ENCODE measurements at regions not wholly inside any gene's neighbourhood (a gene's known extent, or its start where the extent isn't known, plus 50 kb on each side); places are given as distances from the start of the nearest gene placed in this dataset.

DNA sequence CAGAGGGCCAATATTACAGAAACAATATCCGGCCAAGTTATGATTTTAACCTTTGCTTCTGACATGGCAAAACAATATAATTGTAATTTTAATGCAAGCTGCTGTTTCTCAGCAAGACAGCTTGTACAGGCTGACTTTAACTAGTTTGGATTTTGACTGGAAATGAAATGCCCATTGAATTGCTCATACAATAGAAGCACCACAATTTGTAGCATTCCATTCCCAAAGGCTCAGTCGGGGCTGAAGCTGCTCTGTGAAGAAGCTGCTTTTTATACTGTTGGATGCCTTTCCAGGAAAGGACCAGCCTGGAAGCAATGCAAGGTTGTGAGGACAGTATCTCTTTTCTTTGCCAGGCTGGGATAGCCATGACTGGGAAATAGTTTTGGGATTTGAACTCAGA, 677.0 kb upstream of the FANCL start:
- ATAC-seq (ENCODE audit: poor library complexity) (no peak), DNase-seq (no peak)
- H3K27me3 Mint-ChIP-seq: no peaks in the 10 kb centered on the region
- H3K36me3 ChIP-seq (ENCODE audit: insufficient read depth, low read length): no peaks in the 10 kb centered on the region
- no peak overlapping the region for H3K27ac ChIP-seq (ENCODE audit: low read depth in 1 of 2, low read length in 2 of 2)
- H3K4me1 ChIP-seq (ENCODE audit: insufficient read depth, low read length): no peaks in the 10 kb centered on the region
- no peaks in the 10 kb centered on the region for H3K9me3 Mint-ChIP-seq
- TF ChIP-seq, protein P1, sequence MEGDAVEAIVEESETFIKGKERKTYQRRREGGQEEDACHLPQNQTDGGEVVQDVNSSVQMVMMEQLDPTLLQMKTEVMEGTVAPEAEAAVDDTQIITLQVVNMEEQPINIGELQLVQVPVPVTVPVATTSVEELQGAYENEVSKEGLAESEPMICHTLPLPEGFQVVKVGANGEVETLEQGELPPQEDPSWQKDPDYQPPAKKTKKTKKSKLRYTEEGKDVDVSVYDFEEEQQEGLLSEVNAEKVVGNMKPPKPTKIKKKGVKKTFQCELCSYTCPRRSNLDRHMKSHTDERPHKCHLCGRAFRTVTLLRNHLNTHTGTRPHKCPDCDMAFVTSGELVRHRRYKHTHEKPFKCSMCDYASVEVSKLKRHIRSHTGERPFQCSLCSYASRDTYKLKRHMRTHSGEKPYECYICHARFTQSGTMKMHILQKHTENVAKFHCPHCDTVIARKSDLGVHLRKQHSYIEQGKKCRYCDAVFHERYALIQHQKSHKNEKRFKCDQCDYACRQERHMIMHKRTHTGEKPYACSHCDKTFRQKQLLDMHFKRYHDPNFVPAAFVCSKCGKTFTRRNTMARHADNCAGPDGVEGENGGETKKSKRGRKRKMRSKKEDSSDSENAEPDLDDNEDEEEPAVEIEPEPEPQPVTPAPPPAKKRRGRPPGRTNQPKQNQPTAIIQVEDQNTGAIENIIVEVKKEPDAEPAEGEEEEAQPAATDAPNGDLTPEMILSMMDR (IDR thresholded peaks at IDR 0.05): no peak
- CTCF ChIA-PET: no interaction called here
- no peaks in the 10 kb centered on the region for H3K9me3 ChIP-seq (ENCODE audit: control insufficient read depth in 1 of 2, insufficient read depth in 1 of 2, low read length in 2 of 2)
- no peak overlapping the region for H3K27ac Mint-ChIP-seq
- H3K4me1 Mint-ChIP-seq (ENCODE audit: low read depth): no peaks in the 10 kb centered on the region
- intact Hi-C loops (cut with DNase I, micrococcal nuclease): no loop called here
- H3K36me3 Mint-ChIP-seq (ENCODE audit: low read depth): no peaks in the 10 kb centered on the region
- POLR2A ChIA-PET: no interaction called here
- no peak overlapping the region for H3K4me3 Mint-ChIP-seq
- no peak overlapping the region for H3K4me3 ChIP-seq (ENCODE audit: low read length)
- H3K27me3 ChIP-seq (ENCODE audit: control insufficient read depth in 1 of 2, insufficient read depth in 2 of 2, low read length in 2 of 2): no peaks in the 10 kb centered on the region

GRCh38 chr2:58917596-58917995, 676.5 kb upstream of the FANCL start:
- Mint-ChIP-seq H3K4me1 (ENCODE audit: low read depth) (no peaks in the 10 kb centered on the region), H3K4me3 (no peak overlapping the region), H3K27me3 (no peaks in the 10 kb centered on the region), H3K9me3 (no peaks in the 10 kb centered on the region), H3K36me3 (ENCODE audit: low read depth) (no peaks in the 10 kb centered on the region), H3K27ac (no peak overlapping the region)
- Histone ChIP-seq H3K4me3 (ENCODE audit: low read length) (no peak overlapping the region), H3K27me3 (ENCODE audit: control insufficient read depth in 1 of 2, insufficient read depth in 2 of 2, low read length in 2 of 2) (no peaks in the 10 kb centered on the region), H3K36me3 (ENCODE audit: insufficient read depth, low read length) (no peaks in the 10 kb centered on the region), H3K27ac (ENCODE audit: low read depth in 1 of 2, low read length in 2 of 2) (no peak overlapping the region), H3K9me3 (ENCODE audit: control insufficient read depth in 1 of 2, insufficient read depth in 1 of 2, low read length in 2 of 2) (no peaks in the 10 kb centered on the region), H3K4me1 (ENCODE audit: insufficient read depth, low read length) (no peaks in the 10 kb centered on the region)
- intact Hi-C loops (cut with DNase I, micrococcal nuclease): no loop called here
- POLR2A ChIA-PET: no interaction called here
- CTCF ChIA-PET: no interaction called here
- DNase-seq (no peak), ATAC-seq (ENCODE audit: poor library complexity) (no peak)
- TF ChIP-seq, protein P1 (IDR thresholded peaks at IDR 0.05): no peak

GRCh38 chr2:58916063-58916462, 674.9 kb upstream of the FANCL start:
- no peaks in the 10 kb centered on the region for H3K9me3 Mint-ChIP-seq
- no peak for DNase-seq
- H3K27me3 ChIP-seq (ENCODE audit: control insufficient read depth in 1 of 2, insufficient read depth in 2 of 2, low read length in 2 of 2): no peaks in the 10 kb centered on the region
- H3K36me3 ChIP-seq (ENCODE audit: insufficient read depth, low read length): no peaks in the 10 kb centered on the region
- H3K9me3 ChIP-seq (ENCODE audit: control insufficient read depth in 1 of 2, insufficient read depth in 1 of 2, low read length in 2 of 2): no peaks in the 10 kb centered on the region
- no peak overlapping the region for H3K4me3 Mint-ChIP-seq
- H3K4me1 ChIP-seq (ENCODE audit: insufficient read depth, low read length): no peaks in the 10 kb centered on the region
- no peak overlapping the region for H3K27ac Mint-ChIP-seq
- intact Hi-C loops (cut with DNase I, micrococcal nuclease): no loop called here
- TF ChIP-seq, protein P1 (IDR thresholded peaks at IDR 0.05): no peak
- no peaks in the 10 kb centered on the region for H3K27me3 Mint-ChIP-seq
- POLR2A ChIA-PET: no interaction called here
- no peak overlapping the region for H3K4me3 ChIP-seq (ENCODE audit: low read length)
- ATAC-seq (ENCODE audit: poor library complexity): no peak
- no peaks in the 10 kb centered on the region for H3K36me3 Mint-ChIP-seq (ENCODE audit: low read depth)
- H3K27ac ChIP-seq (ENCODE audit: low read depth in 1 of 2, low read length in 2 of 2): no peak overlapping the region
- no peaks in the 10 kb centered on the region for H3K4me1 Mint-ChIP-seq (ENCODE audit: low read depth)
- CTCF ChIA-PET: no interaction called here

All from CD4-positive, alpha-beta T cell (primary cell).